ENCODE measurements at regions not wholly inside any gene's neighbourhood (a gene's known extent, or its start where the extent isn't known, plus 50 kb on each side); places are given as distances from the start of the nearest gene placed in this dataset.
"Not testable (repeated sequence)": the region's sequence is repeated elsewhere in the genome, so short reads cannot be mapped to it uniquely, and the experiment has no call there.

GRCh38 chr2:81077396-81077795, 772.8 kb upstream of the LRRTM1 start:
- ATAC-seq = no peak

DNA sequence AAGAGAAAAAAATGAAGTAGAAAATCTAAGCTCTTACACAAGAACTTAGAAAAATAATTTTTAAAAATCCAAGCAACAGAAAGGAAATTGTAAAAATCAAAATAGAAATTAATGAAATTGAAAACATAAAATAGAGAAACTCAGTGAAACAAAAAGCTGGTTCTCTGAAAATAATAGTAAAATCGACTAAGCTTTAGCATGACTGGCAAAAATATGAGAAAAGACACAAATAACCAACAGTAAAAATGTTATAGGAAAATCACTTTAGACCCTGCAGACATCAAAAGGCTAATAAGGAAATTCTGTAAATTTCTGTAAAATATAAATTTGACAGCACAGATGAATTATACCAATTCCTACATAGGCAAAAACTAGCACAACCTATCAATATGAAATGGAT, 768.9 kb upstream of the LRRTM1 start:
- no peak for ATAC-seq

GRCh38 chr2:81068144-81068543, 763.6 kb upstream of the LRRTM1 start:
- no peak for ATAC-seq

DNA sequence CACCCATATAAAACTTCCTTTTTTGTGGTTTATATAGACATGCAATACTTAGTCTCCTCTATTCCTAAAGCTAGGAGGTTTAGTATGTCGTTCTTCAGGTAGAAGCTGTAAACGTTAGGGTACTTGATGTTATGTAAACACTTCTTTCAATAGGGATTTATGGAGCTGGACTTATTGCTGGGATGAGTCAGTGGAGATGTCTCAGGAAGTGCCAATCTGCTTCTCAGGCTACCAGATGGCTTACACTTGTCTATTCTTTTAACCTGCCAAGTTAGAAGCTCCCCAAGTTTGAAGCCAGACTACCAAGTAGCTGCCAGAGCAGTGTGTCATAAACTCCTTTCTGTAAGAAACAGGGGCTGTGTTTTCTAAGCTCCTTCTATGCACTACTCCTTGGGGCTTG, 756.5 kb upstream of the LRRTM1 start:
- no peak for ATAC-seq

GRCh38 chr2:81050580-81051095, 746.1 kb upstream of the LRRTM1 start:
- ATAC-seq = no peak

DNA sequence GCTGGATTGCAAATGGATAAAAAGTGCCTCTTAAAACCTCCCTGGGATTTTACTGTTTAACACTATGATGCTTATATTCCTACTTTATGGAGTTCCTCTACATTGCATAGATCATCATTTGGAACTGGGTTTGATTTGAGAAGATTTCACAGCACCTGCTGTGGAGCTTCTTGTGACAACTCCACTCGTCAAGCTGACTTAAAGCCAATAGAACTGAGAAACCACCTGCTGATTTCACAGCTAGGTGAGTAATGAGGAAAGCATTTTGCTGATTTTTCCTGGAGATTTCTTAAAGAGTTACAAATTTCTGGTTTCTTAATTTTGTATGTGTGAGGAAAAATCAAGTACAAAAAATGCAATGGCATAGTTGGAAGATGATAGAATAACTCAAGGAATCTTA, 739.1 kb upstream of the LRRTM1 start:
- no peak for ATAC-seq

GRCh38 chr2:81007104-81007503, 702.6 kb upstream of the LRRTM1 start:
- no peak for ATAC-seq

GRCh38 chr2:81002906-81003305, 698.4 kb upstream of the LRRTM1 start:
- no peak for ATAC-seq

- ATAC-seq = no peak
These were observed 682.9 kb upstream of the LRRTM1 start for GRCh38 chr2:80987466-80987865.

DNA sequence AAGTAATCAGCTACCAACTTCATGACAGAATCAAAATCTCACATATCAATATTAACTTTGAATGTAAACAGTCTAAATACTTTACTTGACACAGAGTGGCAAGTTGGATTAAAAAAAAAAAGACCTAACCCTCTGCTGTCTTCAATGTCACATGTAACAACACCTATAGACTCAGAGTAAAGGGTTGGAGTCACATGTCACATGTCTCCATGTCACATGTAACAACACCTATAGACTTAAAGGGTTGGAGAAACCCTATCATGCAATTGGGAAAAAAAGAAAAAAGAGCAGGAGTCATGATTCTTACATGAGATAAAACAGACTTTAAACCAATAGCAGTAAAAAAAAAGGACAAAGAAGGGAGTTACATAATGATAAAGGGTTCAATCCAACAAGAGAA, 665.3 kb upstream of the LRRTM1 start:
- ATAC-seq = no peak

- no peak for ATAC-seq
These were observed 663.9 kb upstream of the LRRTM1 start for GRCh38 chr2:80968450-80968849.

GRCh38 chr2:80947601-80948130, 643.1 kb upstream of the LRRTM1 start:
- no peak for ATAC-seq

DNA sequence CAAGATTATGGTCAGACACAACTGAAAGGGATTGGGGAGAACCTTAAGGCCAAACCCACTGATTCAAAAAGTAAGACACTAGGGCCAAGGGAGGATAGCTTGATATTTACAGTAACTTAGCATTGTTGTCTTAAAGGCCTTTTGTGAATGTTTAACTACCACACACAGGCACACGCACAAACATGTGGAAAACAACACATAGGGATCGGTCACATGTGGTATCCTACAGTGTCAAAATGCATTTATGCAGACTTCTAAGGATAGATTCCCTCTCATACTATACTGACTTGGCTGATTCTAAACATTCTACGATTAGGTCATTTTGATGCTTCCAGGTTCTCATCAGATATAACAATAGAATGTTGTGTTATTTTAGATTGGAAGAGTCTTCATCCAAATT, 638.9 kb upstream of the LRRTM1 start:
- no peak for ATAC-seq

- no peak for ATAC-seq
These were observed 638.2 kb upstream of the LRRTM1 start for GRCh38 chr2:80942766-80943165.

DNA sequence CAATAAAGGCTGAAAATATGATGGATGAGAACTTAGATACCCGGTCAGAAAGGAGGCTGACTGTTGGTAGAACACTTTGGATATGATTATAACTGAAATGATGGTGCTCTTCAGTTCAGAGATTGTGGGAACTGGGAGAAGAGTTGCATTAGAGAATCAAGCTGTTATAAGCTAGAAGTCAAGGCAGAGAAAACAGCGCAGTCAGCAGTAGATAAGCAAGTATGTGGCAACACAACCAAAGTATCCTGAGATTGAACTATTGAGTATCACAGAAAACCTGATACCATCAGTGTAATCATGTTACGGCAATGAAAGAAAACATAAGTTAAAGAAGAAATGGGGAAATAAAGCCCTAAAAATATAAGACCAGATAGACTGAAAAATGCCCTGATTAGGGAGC, 633.9 kb upstream of the LRRTM1 start:
- ATAC-seq = no peak

DNA sequence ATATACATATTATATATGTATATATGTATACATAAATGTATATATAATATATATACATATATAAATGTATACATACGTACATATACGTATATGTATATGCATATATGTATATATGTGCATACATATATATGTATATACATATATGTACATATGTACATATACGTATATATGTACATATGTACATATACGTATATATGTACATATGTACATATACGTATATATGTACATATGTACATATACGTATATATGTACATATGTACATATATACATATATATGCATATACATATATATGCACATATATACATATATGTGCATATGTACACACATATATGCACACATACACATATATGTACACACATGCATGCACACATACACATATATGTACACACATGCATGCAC, 627.3 kb upstream of the LRRTM1 start:
- ATAC-seq = not testable (repeated sequence)

DNA sequence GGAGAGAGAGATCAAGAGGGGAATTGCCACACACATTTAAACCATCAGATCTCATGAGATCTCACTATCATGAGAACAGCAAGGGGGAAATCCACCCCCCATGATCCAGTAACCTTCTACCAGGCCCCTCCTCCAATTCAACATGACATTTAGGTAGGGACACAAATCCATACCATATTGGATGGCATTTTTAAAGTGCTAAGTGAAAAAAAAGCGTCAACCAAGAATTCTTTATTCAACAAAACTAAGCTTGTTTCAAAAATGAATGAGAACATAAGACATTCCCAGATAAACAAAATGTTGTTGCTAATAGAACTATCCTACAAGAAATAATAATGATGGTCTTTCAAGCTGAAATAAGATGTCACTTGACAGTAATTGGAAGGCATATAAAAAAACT, 626.2 kb upstream of the LRRTM1 start:
- ATAC-seq = no peak

DNA sequence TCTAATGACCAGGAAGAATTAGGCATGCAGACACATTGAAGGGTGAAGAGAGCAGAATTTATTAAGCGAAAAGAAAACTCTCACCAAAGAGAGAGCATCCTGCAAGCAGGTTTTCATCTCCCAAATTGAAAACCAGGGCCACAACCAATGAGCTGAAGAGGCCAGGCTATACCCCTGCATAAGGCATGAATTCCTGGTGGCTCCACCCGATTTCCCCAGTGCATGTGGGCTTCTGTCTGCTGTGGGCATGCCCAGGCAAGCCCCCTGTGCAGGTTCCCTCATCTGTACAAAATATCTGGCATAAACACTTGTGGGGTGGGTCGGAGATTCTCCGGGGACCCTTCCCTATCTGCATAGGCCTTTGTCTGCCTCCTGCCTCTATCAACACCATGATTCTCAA, 621.6 kb upstream of the LRRTM1 start:
- no peak for ATAC-seq

DNA sequence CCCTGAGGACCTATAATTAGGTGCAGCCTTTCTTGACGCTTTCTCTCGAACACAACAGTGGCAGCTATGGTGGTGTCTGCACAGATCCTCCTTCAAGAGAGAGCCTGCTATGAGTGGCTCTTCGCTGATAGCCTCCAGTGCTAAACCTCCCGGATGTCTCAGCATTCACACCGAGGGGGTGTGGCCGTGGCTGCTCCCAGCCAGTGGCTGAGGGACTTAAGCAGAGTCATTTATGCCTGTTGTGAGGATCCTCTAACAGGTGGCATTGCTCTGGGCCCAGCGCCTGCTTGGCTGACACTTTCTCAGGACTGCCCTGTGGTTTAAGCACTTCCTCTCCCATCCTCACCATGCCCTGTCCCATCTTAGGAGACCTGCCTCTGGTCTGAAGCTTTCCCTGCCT, 592.0 kb upstream of the LRRTM1 start:
- ATAC-seq = no peak

- ATAC-seq = no peak
These were observed 589.9 kb upstream of the LRRTM1 start for GRCh38 chr2:80894486-80894885.

- no peak for ATAC-seq
These were observed 589.2 kb upstream of the LRRTM1 start for GRCh38 chr2:80893711-80894110.

DNA sequence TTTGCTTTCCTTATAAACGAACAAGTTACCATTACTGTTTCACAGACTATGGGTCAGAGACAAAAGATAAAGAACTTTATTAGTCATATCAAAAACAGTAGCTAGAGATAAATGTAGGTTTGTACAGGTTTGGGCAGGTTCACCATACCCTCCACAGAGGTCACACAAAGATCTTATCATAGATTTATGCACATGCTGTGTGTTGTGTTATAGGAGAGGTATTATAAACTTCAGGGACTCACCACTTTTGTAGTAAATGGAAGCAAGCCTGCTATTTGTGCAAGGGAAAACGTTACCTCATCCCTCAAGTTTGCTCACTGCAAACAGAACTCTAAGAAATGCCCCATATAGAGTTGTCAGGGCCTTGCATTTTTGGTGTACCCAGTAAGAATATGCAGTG, 584.5 kb upstream of the LRRTM1 start:
- no peak for ATAC-seq

- no peak for ATAC-seq
These were observed 583.4 kb upstream of the LRRTM1 start for GRCh38 chr2:80887841-80888378.

DNA sequence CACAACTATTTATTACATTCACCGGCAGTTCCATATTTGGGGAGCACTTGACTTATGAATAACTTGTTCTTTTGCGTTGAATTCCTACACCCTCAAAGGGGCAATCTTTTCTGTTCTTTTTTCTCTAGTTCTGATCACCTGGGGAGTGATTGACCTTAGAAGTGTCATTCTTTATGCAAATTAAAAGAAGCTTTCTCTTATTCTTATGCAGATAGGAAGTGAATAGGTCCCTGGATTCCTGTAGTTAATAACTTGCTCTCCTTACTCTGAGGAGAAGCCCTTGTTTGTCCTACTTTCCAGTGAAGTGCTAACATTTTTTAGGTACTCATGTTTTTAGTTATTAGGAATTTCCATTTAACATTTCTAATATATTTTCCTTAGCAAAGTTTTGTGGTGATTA, 569.8 kb upstream of the LRRTM1 start:
- no peak for ATAC-seq

DNA sequence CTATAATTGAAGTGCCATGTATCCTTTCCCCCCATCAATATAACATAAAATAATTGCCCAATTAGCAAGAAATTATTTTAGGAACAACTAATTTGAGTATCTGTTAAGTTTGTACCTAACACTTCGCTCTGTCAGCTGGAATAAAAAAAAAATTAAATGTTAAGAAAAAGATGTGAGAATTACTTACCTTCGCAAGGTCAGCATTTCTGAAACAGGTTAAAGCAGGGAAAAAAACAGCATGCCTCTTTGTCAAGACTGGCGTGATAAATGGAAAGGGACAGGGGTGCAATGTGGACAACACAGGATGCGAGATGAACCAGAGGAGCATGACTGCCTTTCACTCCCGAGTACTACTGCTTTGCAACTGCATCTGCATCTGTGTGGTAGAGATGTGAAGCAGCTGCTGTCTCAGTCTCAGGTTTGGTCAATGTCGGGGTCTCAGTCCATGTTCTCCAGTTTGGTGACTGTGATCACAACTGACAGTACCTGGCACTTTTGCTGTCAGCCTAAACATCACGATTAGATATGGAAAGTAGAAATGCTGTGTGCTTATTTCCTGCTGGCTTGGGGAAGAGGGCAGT, 565.4 kb upstream of the LRRTM1 start:
- ATAC-seq = no peak

Measured in activated CD4-positive, CD25-positive, alpha-beta regulatory T cell treated with anti-CD3 and anti-CD28 coated beads, Interleukin-2, amount 50 U/mL, for 24 hours (primary cell).